Liver (tissue), 8 donors: ENCODE measurements at regions not wholly inside any gene's neighbourhood (a gene's known extent, or its start where the extent isn't known, plus 50 kb on each side); places are given as distances from the start of the nearest gene placed in this dataset.

Experiments
- DNase-seq: peaks from one replicate; pipeline ENCODE4 v3.0.0-alpha.2; 2017; ENCODE audit warnings: low spot score
- H3K27ac ChIP-seq, 2 donors: one replicate each; pipeline ENCODE4 v1.7.0; 2013; ENCODE audit warnings: inconsistent platforms in 2 of 2, low read length in 2 of 2, control low read depth in 1 of 2, low read depth in 1 of 2, mild to moderate bottlenecking in 1 of 2
- H3K27me3 ChIP-seq, 4 donors: one replicate each; pipeline versions ENCODE4 v1.6.1 to v1.7.0; 2013; ENCODE audit warnings: low read length in 3 of 4, inconsistent platforms in 1 of 4, mild to moderate bottlenecking in 1 of 4, moderate library complexity in 1 of 4; ENCODE audit not compliant: control insufficient read depth in 4 of 4, insufficient read depth in 4 of 4
- H3K36me3 ChIP-seq, 4 donors: one replicate each; pipeline versions ENCODE4 v1.6.1 to v1.7.0; 2013; ENCODE audit warnings: low read length in 3 of 4, mild to moderate bottlenecking in 3 of 4, low read depth in 1 of 4, moderate library complexity in 1 of 4; ENCODE audit not compliant: control insufficient read depth in 4 of 4, insufficient read depth in 3 of 4
- H3K4me1 ChIP-seq, 4 donors: one replicate each; pipeline versions ENCODE4 v1.6.1 to v1.7.0; 2013; ENCODE audit warnings: low read length in 3 of 4, mild to moderate bottlenecking in 3 of 4, moderate library complexity in 1 of 4; ENCODE audit not compliant: control insufficient read depth in 4 of 4, insufficient read depth in 4 of 4
- H3K4me3 ChIP-seq, 3 donors: one replicate each; pipeline versions ENCODE4 v1.6.1 to v1.7.0; 2013; ENCODE audit warnings: low read length in 3 of 3, control low read depth in 1 of 3, low read depth in 1 of 3, mild to moderate bottlenecking in 1 of 3
- H3K9ac ChIP-seq, 2 donors: one replicate each; pipeline ENCODE4 v1.7.0; 2013; ENCODE audit warnings: low read length in 2 of 2, mild to moderate bottlenecking in 2 of 2, moderate library complexity in 2 of 2, control low read depth in 1 of 2, low read depth in 1 of 2
- H3K9me3 ChIP-seq, 4 donors: one replicate each; pipeline versions ENCODE4 v1.6.1 to v1.7.0; 2013; ENCODE audit warnings: low read length in 3 of 4; ENCODE audit not compliant: control insufficient read depth in 4 of 4
- FOXA1 ChIP-seq: IDR thresholded peaks from 2 replicates; pipeline ENCODE4 v1.6.1; 2016; ENCODE audit warnings: antibody characterized with exemption
- FOXA2 ChIP-seq: IDR thresholded peaks from 2 replicates; pipeline ENCODE4 v1.6.1; 2016; ENCODE audit warnings: antibody characterized with exemption
- GABPA ChIP-seq, 2 donors: IDR thresholded peaks in 1 of 2; conservative IDR thresholded peaks in 1 of 2; 2 replicates each; pipeline ENCODE4 v1.6.1; 2016; ENCODE audit warnings: antibody characterized with exemption in 2 of 2, mild to moderate bottlenecking in 1 of 2, moderate library complexity in 1 of 2
- HNF4A ChIP-seq, 2 donors: conservative IDR thresholded peaks; 2 replicates each; pipeline ENCODE4 v1.6.1; 2016; ENCODE audit warnings: antibody characterized with exemption in 2 of 2, mild to moderate bottlenecking in 2 of 2
- HNF4G ChIP-seq: IDR thresholded peaks from 2 replicates; pipeline ENCODE4 v1.6.1; 2016; ENCODE audit warnings: antibody characterized with exemption
- NR2F2 ChIP-seq: IDR thresholded peaks from 2 replicates; pipeline ENCODE4 v1.6.1; 2016; ENCODE audit warnings: antibody characterized with exemption
- RXRA ChIP-seq, 2 donors: IDR thresholded peaks; 2 replicates each; pipeline ENCODE4 v1.6.1; 2017 to 2018; ENCODE audit warnings: antibody characterized with exemption in 2 of 2, mild to moderate bottlenecking in 1 of 2
- SP1 ChIP-seq: IDR thresholded peaks from 2 replicates; pipeline ENCODE4 v1.6.1; 2018; ENCODE audit warnings: antibody characterized with exemption, mild to moderate bottlenecking
- TAF1 ChIP-seq: conservative IDR thresholded peaks from 2 replicates; pipeline ENCODE4 v1.6.1; 2016; ENCODE audit warnings: antibody characterized with exemption, mild to moderate bottlenecking
- YY1 ChIP-seq: IDR thresholded peaks from 2 replicates; pipeline ENCODE4 v1.6.1; 2016; ENCODE audit warnings: antibody characterized with exemption, mild to moderate bottlenecking
- WGBS: extraction: QIAGEN DNeasy Blood & Tissue Kit; methylation state at CpG from one replicate; pipeline ENCODE4 v1.1.7; 2013; 5-methylcytosine and 5-hydroxymethylcytosine counted together
- TF ChIP-seq, protein P1 (sequence below): fragments of 150-350 bp; IDR thresholded peaks from 2 replicates; pipeline ENCODE4 v1.5.1; 2017; ENCODE audit warnings: improper control_type of control experiment, low read depth, low read length; ENCODE audit not compliant: missing input control
- TF ChIP-seq, protein P2 (sequence below): IDR thresholded peaks from 2 replicates; pipeline ENCODE4 v1.6.1; 2016; ENCODE audit warnings: antibody characterized with exemption
- TF ChIP-seq, protein P3 (sequence below): IDR thresholded peaks from 2 replicates; pipeline ENCODE4 v1.6.1; 2016; ENCODE audit warnings: antibody characterized with exemption
- donor health status: healthy.
- donor health status: healthy.
- donor health status: healthy.
- donor health status: healthy.
- donor health status: healthy.

DNA sequence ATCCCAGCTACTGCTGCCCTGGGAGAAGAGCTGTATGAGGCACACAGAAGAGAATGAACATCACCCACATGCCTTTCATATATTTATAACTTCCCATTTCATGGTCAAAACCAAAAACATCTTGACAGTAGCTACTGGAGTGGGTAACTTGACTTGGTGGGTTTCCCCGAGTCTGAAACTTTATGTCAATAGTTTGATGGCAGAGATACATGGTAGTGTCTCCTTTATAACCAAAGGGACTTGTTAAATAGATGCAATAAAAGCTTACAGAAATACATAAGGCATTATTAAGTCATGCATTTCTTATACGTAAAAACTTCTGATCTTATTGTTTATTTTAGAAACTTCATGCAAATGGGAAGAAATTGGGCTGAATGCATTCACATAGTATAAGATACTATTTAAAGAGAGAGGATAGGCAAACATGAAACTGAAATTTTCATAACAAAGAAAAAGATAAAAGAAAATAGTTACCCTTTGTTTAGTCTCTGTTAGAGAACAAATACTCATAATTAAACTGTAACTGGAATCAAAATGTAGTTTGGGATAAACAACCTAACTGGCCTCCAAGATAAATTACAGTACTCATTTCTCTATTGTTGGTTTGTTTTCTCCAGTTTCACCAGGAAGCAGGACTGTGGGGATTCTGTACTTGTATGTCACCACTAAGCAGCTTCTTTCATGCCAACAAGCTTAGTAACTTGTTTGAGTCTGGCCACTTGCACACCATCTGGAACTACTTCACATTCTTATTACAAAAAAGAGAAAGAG, 459.3 kb upstream of the MEF2C start:
- TF ChIP-seq, protein P1, sequence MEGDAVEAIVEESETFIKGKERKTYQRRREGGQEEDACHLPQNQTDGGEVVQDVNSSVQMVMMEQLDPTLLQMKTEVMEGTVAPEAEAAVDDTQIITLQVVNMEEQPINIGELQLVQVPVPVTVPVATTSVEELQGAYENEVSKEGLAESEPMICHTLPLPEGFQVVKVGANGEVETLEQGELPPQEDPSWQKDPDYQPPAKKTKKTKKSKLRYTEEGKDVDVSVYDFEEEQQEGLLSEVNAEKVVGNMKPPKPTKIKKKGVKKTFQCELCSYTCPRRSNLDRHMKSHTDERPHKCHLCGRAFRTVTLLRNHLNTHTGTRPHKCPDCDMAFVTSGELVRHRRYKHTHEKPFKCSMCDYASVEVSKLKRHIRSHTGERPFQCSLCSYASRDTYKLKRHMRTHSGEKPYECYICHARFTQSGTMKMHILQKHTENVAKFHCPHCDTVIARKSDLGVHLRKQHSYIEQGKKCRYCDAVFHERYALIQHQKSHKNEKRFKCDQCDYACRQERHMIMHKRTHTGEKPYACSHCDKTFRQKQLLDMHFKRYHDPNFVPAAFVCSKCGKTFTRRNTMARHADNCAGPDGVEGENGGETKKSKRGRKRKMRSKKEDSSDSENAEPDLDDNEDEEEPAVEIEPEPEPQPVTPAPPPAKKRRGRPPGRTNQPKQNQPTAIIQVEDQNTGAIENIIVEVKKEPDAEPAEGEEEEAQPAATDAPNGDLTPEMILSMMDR = no peak
- TF ChIP-seq YY1 = no peak
- TF ChIP-seq RXRA (IDR thresholded peaks at IDR 0.05) = no peak
- TF ChIP-seq, protein P2, sequence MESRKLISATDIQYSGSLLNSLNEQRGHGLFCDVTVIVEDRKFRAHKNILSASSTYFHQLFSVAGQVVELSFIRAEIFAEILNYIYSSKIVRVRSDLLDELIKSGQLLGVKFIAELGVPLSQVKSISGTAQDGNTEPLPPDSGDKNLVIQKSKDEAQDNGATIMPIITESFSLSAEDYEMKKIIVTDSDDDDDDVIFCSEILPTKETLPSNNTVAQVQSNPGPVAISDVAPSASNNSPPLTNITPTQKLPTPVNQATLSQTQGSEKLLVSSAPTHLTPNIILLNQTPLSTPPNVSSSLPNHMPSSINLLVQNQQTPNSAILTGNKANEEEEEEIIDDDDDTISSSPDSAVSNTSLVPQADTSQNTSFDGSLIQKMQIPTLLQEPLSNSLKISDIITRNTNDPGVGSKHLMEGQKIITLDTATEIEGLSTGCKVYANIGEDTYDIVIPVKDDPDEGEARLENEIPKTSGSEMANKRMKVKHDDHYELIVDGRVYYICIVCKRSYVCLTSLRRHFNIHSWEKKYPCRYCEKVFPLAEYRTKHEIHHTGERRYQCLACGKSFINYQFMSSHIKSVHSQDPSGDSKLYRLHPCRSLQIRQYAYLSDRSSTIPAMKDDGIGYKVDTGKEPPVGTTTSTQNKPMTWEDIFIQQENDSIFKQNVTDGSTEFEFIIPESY = no peak
- WGBS = 83% methylated on average over 2 of the region's 2 CpGs
- no peak for DNase-seq
- Histone ChIP-seq H3K27ac (no peak overlapping the region), H3K27me3 (no peaks in the 10 kb centered on the region), H3K4me1 (no peaks in the 10 kb centered on the region), H3K36me3 (no peaks in the 10 kb centered on the region), H3K9ac (no peak overlapping the region), H3K4me3 (no peak overlapping the region), H3K9me3 (no peaks in the 10 kb centered on the region)

DNA sequence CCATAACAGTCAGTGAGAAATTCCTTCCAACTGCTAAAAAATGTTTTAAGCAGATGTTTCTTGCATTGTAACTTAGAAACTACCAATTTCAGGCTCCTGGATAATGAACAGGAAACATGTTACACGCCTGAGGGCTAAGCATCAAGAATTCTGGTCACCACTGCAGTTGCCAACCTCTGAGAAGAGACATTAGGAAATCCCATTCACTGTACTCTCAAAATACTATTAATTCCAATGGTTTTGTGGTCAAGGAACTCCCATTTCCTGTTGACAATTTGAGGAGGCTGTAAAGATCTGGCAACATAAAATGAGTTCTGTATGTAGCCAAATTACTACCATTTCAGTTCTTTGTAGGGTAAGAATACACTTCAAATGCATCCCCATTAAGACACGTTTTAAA, 456.0 kb upstream of the MEF2C start:
- Histone ChIP-seq H3K27me3 (no peaks in the 10 kb centered on the region), H3K4me1 (no peaks in the 10 kb centered on the region), H3K9me3 (no peaks in the 10 kb centered on the region), H3K4me3 (no peak overlapping the region), H3K27ac (no peak overlapping the region), H3K9ac (no peak overlapping the region), H3K36me3 (no peaks in the 10 kb centered on the region)
- WGBS = 59% methylated on average over 2 of the region's 2 CpGs
- TF ChIP-seq TAF1 = no peak
- TF ChIP-seq FOXA1 = no peak
- no peak for DNase-seq

DNA sequence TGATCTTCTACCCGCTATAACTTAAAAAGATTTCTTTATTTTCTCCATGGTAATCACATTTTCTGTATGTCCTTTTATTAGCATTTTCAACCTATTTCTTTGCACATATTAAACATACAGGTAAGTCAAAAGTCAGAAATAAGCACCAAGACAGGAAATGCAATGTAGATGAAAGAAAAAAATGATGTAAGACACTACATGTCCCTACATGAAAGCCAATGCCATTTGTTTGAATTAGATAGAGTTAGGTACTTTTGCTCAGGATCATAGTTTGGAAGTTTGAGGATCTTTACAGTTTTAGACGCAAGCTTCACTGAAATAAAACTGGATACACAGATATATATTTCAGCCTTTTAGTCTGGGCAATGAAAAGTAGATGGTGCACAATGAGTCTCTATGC, 453.1 kb upstream of the MEF2C start:
- Histone ChIP-seq H3K27me3 (no peaks in the 10 kb centered on the region), H3K36me3 (no peaks in the 10 kb centered on the region), H3K4me3 (no peak overlapping the region), H3K27ac (no peak overlapping the region), H3K4me1 (no peaks in the 10 kb centered on the region), H3K9me3 (no peaks in the 10 kb centered on the region), H3K9ac (no peak overlapping the region)
- WGBS = 93% methylated on average over 2 of the region's 2 CpGs
- no peak for DNase-seq
- TF ChIP-seq SP1 (no peak), FOXA2 (no peak), TAF1 (no peak), NR2F2 (no peak), HNF4G (no peak), GABPA (IDR thresholded peaks at IDR 0.05 in 1 of 2, conservative IDR thresholded peaks at IDR 0.05 in 1 of 2) (no peak), YY1 (no peak), HNF4A (conservative IDR thresholded peaks at IDR 0.05) (no peak)
- TF ChIP-seq, protein P3, sequence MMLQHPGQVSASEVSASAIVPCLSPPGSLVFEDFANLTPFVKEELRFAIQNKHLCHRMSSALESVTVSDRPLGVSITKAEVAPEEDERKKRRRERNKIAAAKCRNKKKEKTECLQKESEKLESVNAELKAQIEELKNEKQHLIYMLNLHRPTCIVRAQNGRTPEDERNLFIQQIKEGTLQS = no peak
- TF ChIP-seq, protein P1 = no peak
